GM12878 (cell line): ENCODE measurements at regions not wholly inside any gene's neighbourhood (a gene's known extent, or its start where the extent isn't known, plus 50 kb on each side); places are given as distances from the start of the nearest gene placed in this dataset.

ENCODE experiments used
- ATAC-seq: fragments of 200-7000 bp; cut with Tn5 transposase; 3 replicates; pipeline ENCODE4 v1.9.1; 2020; ENCODE audit warnings: mild to moderate bottlenecking, moderate library complexity
- BruUV-seq: library from RNA; stranded (reverse); fragments of 400-500 nt; replicated peaks from 2 replicates; lab custom pipeline; 2021; lab: Mats Ljungman, UMichigan
- CTCF ChIA-PET: fragments of 300-600 bp; sonication (Branson Sonifier 250); formaldehyde crosslinking; extraction: SDS; loops from one replicate; lab custom pipeline; 2021; ENCODE audit warnings: inconsistent platforms; lab: Yijun Ruan, JAX
- POLR2A ChIA-PET: fragments of 350-600 bp; formaldehyde crosslinking; extraction: SDS; loops from one replicate; lab custom pipeline; 2021; ENCODE audit warnings: inconsistent platforms; lab: Charles Lee
- RAD21 ChIA-PET: fragments of 300-600 bp; sonication (Branson Sonifier 250); formaldehyde crosslinking; loops from one replicate; lab custom pipeline; 2023; ENCODE audit warnings: antibody characterized with exemption; ENCODE audit not compliant: unreplicated experiment; lab: Charles Lee
- SMC1A ChIA-PET: fragments of 300-600 bp; sonication (Branson Sonifier 250); formaldehyde crosslinking; loops from one replicate; lab custom pipeline; 2023; ENCODE audit not compliant: unreplicated experiment, uncharacterized antibody; lab: Charles Lee
- DNase-seq: peaks from one replicate; pipeline ENCODE4 v3.0.0-alpha.2; 2011; ENCODE audit warnings: low read depth, low spot score
- FAIRE-seq: peaks from 3 replicates; lab custom pipeline; 2011; peaks lifted over from hg19 to GRCh38; lab: Jason Lieb, UNC
- H2AFZ ChIP-seq: 2 replicates; pipeline ENCODE4 v1.6.0; 2011; ENCODE audit warnings: low read depth, low read length, control low read depth; ENCODE audit not compliant: control insufficient read depth
- H3K27ac ChIP-seq: 2 replicates; pipeline ENCODE4 v1.5.1; 2011; ENCODE audit warnings: control low read depth; ENCODE audit not compliant: control insufficient read depth, insufficient read depth
- H3K27me3 ChIP-seq, 2 experiments: replicated peaks in 1 of 2; 2 replicates each; pipeline versions ENCODE4 v1.6.0 to v1.6.1; 2011; ENCODE audit warnings: low read length in 1 of 2; ENCODE audit not compliant: control insufficient read depth in 2 of 2, insufficient read depth in 2 of 2
- H3K36me3 ChIP-seq, 2 experiments: 2 replicates each; pipeline ENCODE4 v1.5.1; 2011; ENCODE audit warnings: low read length in 1 of 2; ENCODE audit not compliant: control insufficient read depth in 2 of 2, insufficient read depth in 2 of 2
- H3K4me1 ChIP-seq: 2 replicates; pipeline ENCODE4 v1.6.1; 2011; ENCODE audit warnings: mild to moderate bottlenecking, low read length, moderate library complexity, mixed read lengths; ENCODE audit not compliant: control insufficient read depth, insufficient read depth
- H3K4me2 ChIP-seq: 2 replicates; pipeline ENCODE4 v1.6.0; 2011; ENCODE audit warnings: control low read depth; ENCODE audit not compliant: control insufficient read depth, insufficient read depth
- H3K4me3 ChIP-seq: fragments of 200-600 bp; sonication (generic); 2 replicates; pipeline ENCODE4 v1.5.1; 2016
- H3K79me2 ChIP-seq: 2 replicates; pipeline ENCODE4 v1.6.0; 2011; ENCODE audit warnings: low read length; ENCODE audit not compliant: control insufficient read depth, insufficient read depth
- H3K9ac ChIP-seq: 2 replicates; pipeline ENCODE4 v1.8.0; 2011; ENCODE audit warnings: low read length, control low read depth, mixed read lengths; ENCODE audit not compliant: control insufficient read depth, insufficient read depth
- H3K9me3 ChIP-seq: replicated peaks from 3 replicates; pipeline ENCODE4 v1.5.1; 2011; ENCODE audit warnings: mild to moderate bottlenecking, low read length; ENCODE audit not compliant: control insufficient read depth, insufficient read depth
- H4K20me1 ChIP-seq: 2 replicates; pipeline ENCODE4 v1.6.0; 2011; ENCODE audit not compliant: control insufficient read depth, insufficient read depth
- BRCA1 ChIP-seq: IDR thresholded peaks from 2 replicates; pipeline ENCODE4 v1.6.1; 2011; ENCODE audit warnings: low read depth, low read length, improper control_type of control experiment
- FOXK2 ChIP-seq: fragments of 450-650 bp; IDR thresholded peaks from 2 replicates; pipeline ENCODE4 v1.6.1; 2017; ENCODE audit warnings: mild to moderate bottlenecking, moderate library complexity
- IKZF1 ChIP-seq: fragments of 450-650 bp; conservative IDR thresholded peaks from 2 replicates; pipeline ENCODE4 v1.6.1; 2017; ENCODE audit warnings: antibody characterized with exemption, mild to moderate bottlenecking
- KLF5 ChIP-seq: fragments of 450-650 bp; IDR thresholded peaks from 2 replicates; pipeline ENCODE4 v1.6.1; 2014; ENCODE audit warnings: mild to moderate bottlenecking; ENCODE audit not compliant: partially characterized antibody
- LARP7 ChIP-seq: fragments of 450-650 bp; IDR thresholded peaks from 2 replicates; pipeline ENCODE4 v1.6.1; 2017; ENCODE audit warnings: mild to moderate bottlenecking
- MEF2B ChIP-seq: fragments of 450-650 bp; IDR thresholded peaks from 2 replicates; pipeline ENCODE4 v1.6.1; 2018; ENCODE audit warnings: mild to moderate bottlenecking, moderate library complexity; ENCODE audit not compliant: partially characterized antibody, poor library complexity, severe bottlenecking
- NFXL1 ChIP-seq: fragments of 450-650 bp; IDR thresholded peaks from 2 replicates; pipeline ENCODE4 v1.6.1; 2017; ENCODE audit warnings: antibody characterized with exemption, mild to moderate bottlenecking, borderline replicate concordance
- RB1 ChIP-seq: fragments of 450-650 bp; formaldehyde crosslinking; IDR thresholded peaks from 2 replicates; pipeline ENCODE4 v1.6.1; 2017; ENCODE audit warnings: mild to moderate bottlenecking, borderline replicate concordance
- SRF ChIP-seq, 2 experiments: IDR thresholded peaks; 2 replicates each; pipeline ENCODE4 v1.6.1; 2011; ENCODE audit warnings: low read depth in 2 of 2, low read length in 2 of 2, mild to moderate bottlenecking in 1 of 2, moderate library complexity in 1 of 2
- STAT1 ChIP-seq: fragments of 450-650 bp; conservative IDR thresholded peaks from 2 replicates; pipeline ENCODE4 v1.6.1; 2014; ENCODE audit warnings: antibody characterized with exemption, mild to moderate bottlenecking
- STAT3 ChIP-seq: IDR thresholded peaks from 2 replicates; pipeline ENCODE4 v1.6.1; 2011; ENCODE audit warnings: low read depth, low read length, improper control_type of control experiment
- SUZ12 ChIP-seq: fragments of 200-600 bp; sonication (generic); IDR thresholded peaks from one replicate; pipeline ENCODE4 v1.6.1; 2018; ENCODE audit warnings: antibody characterized with exemption, mild to moderate bottlenecking; ENCODE audit not compliant: unreplicated experiment
- WRNIP1 ChIP-seq: IDR thresholded peaks from 2 replicates; pipeline ENCODE4 v1.6.1; 2011; ENCODE audit warnings: low read depth, low read length, improper control_type of control experiment, borderline replicate concordance
- WGBS: methylation state at CpG from one replicate; pipeline ENCODE4 v1.1.6; 2016; ENCODE audit warnings: low lambda C conversion rate; ENCODE audit not compliant: insufficient replicate concordance, insufficient coverage; ENCODE audit errors: missing lambda C conversion rate; 5-methylcytosine and 5-hydroxymethylcytosine counted together
- in situ Hi-C: fragments of 300-500 bp; cut with MboI; formaldehyde crosslinking; loops from 9 replicates; pipeline ENCODE4 v1.14.3; 2018; ENCODE audit warnings: mixed read lengths
- intact Hi-C: fragments of 100-400 bp; cut with micrococcal nuclease; formaldehyde crosslinking; loops from one replicate; pipeline ENCODE4 v1.14.2; 2022; ENCODE audit not compliant: unreplicated experiment

DNA sequence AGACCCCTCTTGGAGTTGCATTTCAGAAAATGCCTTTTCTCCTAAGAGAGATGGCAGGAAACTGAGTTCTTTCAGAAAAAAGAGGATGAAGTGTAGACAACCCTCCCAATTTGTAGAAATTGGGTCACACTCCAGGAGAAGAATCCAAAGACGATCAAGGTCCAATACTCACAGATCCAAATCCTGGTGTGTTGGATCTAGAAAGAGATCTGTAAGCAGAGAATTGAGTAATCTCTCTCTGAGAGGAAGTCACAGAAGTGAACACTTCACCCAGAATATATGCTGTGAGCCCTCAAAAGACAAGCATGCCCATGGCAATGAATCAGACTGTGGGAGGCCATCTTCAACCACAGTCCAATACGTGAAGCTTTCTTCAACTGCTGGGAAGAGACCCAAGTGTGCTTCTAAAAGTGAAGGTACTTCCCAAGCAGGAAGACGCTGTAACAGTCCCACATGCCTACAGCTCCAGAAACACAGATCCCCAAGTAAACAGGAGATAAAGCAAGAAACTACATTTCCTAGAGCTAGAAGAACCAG is 182.7 kb downstream of the SMC2 start:
- Histone ChIP-seq H3K4me3 (no peak overlapping the region), H3K9ac (no peak overlapping the region), H3K27ac (no peak overlapping the region), H4K20me1 (no peaks in the 10 kb centered on the region), H3K9me3 (no peaks in the 10 kb centered on the region), H3K4me2 (no peak overlapping the region), H3K27me3 (no peaks in the 10 kb centered on the region), H3K4me1 (no peaks in the 10 kb centered on the region), H3K79me2 (no peaks in the 10 kb centered on the region), H3K36me3 (no peaks in the 10 kb centered on the region), H2AFZ (no peak overlapping the region)
- BruUV-seq: no TSS peak
- FAIRE-seq: no peak
- TF ChIP-seq SRF (IDR thresholded peaks at IDR 0.05; ENCODE audit: low read depth in 2 of 2, low read length in 2 of 2) (no peak), STAT3 (no peak), STAT1 (no peak), MEF2B (no peak), WRNIP1 (no peak), IKZF1 (no peak), FOXK2 (no peak), NFXL1 (no peak), BRCA1 (no peak), KLF5 (no peak), LARP7 (no peak), RB1 (no peak), SUZ12 (no peak)
- 14% methylated on average over 3 of the region's 3 CpGs for WGBS
- in situ Hi-C loops: no loop called here
- ChIA-PET RAD21 (no interaction called here), CTCF (no interaction called here), SMC1A (no interaction called here), POLR2A (no interaction called here)
- no peak for ATAC-seq
- no peak for DNase-seq
- intact Hi-C loops: no loop called here
